K562 (cell line): ENCODE measurements at regions not wholly inside any gene's neighbourhood (a gene's known extent, or its start where the extent isn't known, plus 50 kb on each side); places are given as distances from the start of the nearest gene placed in this dataset.

Experiments
- ATAC-seq: fragments of 200-7000 bp; cut with Tn5 transposase; 3 replicates; pipeline ENCODE4 v1.9.1; 2020; ENCODE audit warnings: moderate library complexity
- BruUV-seq: library from RNA; stranded (reverse); fragments of 400-500 nt; replicated peaks from 2 replicates; lab custom pipeline; 2021; lab: Mats Ljungman, UMichigan
- CTCF ChIA-PET: fragments of 300-600 bp; formaldehyde crosslinking; extraction: SDS; loops from one replicate; lab custom pipeline; 2021; ENCODE audit warnings: low intra/inter-chr PET ratio; lab: Yijun Ruan, JAX
- POLR2A ChIA-PET: fragments of 300-600, 350-650 bp; sonication (Branson Sonifier 250); formaldehyde crosslinking; extraction: SDS; loops from one replicate; lab custom pipeline; 2021; ENCODE audit warnings: antibody characterized with exemption, inconsistent platforms; lab: Yijun Ruan, JAX
- DNase-seq, 4 experiments: peaks; one replicate each; pipeline versions ENCODE4 v3.0.0 to v3.0.0-alpha.2; 2011 to 2018; ENCODE audit warnings: low spot score in 3 of 4, mixed read lengths in 3 of 4; ENCODE audit errors: extremely low read depth in 1 of 4
- FAIRE-seq: peaks from 2 replicates; lab custom pipeline; 2011; peaks lifted over from hg19 to GRCh38; lab: Jason Lieb, UNC
- H2AFZ ChIP-seq: 2 replicates; pipeline ENCODE4 v1.6.0; 2011; ENCODE audit warnings: low read depth, low read length, control low read depth, inconsistent platforms
- H3K27ac ChIP-seq: fragments of 200-600 bp; 3 replicates; pipeline ENCODE4 v1.8.0; 2011; ENCODE audit warnings: low read depth, mild to moderate bottlenecking, control low read depth, inconsistent platforms, low read length, moderate library complexity, mixed read lengths; ENCODE audit errors: extremely low read depth
- H3K27me3 ChIP-seq, 2 experiments: fragments of 300-600 bp in 1 of 2; 2 replicates in 1 of 2; 3 replicates in 1 of 2; pipeline versions ENCODE4 v1.6.0 to v1.8.0; 2011; ENCODE audit warnings: inconsistent platforms in 2 of 2, low read length in 2 of 2, mild to moderate bottlenecking in 1 of 2, mixed read lengths in 1 of 2, moderate library complexity in 1 of 2; ENCODE audit not compliant: control insufficient read depth in 2 of 2, insufficient read depth in 2 of 2
- H3K36me3 ChIP-seq: fragments of 300-600 bp; 3 replicates; pipeline ENCODE4 v1.8.0; 2011; ENCODE audit warnings: mild to moderate bottlenecking, low read length, inconsistent platforms; ENCODE audit not compliant: control insufficient read depth, insufficient read depth
- H3K4me1 ChIP-seq, 2 experiments: fragments of 200-600 bp in 1 of 2; replicated peaks in 1 of 2; 2 replicates in 1 of 2; 3 replicates in 1 of 2; pipeline versions ENCODE4 v1.5.1 to v1.8.0; 2011; ENCODE audit warnings: inconsistent platforms in 2 of 2, low read length in 2 of 2, mild to moderate bottlenecking in 1 of 2, mixed read lengths in 1 of 2, moderate library complexity in 1 of 2; ENCODE audit not compliant: control insufficient read depth in 2 of 2, insufficient read depth in 2 of 2
- H3K4me2 ChIP-seq: 2 replicates; pipeline ENCODE4 v1.6.1; 2011; ENCODE audit warnings: low read length, control low read depth, inconsistent platforms, mixed read lengths; ENCODE audit not compliant: insufficient read depth
- H3K4me3 ChIP-seq: fragments of 200-600 bp; sonication (generic), shearing (Covaris generic); 2 replicates; pipeline ENCODE4 v1.5.1; 2016; ENCODE audit warnings: control low read depth, inconsistent platforms
- H3K79me2 ChIP-seq: fragments of 200-600 bp; 3 replicates; pipeline ENCODE4 v1.8.0; 2011; ENCODE audit warnings: low read length, inconsistent platforms; ENCODE audit not compliant: control insufficient read depth, insufficient read depth
- H3K9ac ChIP-seq, 2 experiments: 2 replicates each; pipeline versions ENCODE4 v1.6.0 to v1.6.1; 2011; ENCODE audit warnings: low read depth in 2 of 2, low read length in 2 of 2, control low read depth in 1 of 2, inconsistent platforms in 1 of 2, mild to moderate bottlenecking in 1 of 2, mixed read lengths in 1 of 2; ENCODE audit not compliant: insufficient read depth in 1 of 2
- H3K9me1 ChIP-seq: one replicate; pipeline ENCODE4 v1.6.0; 2011; ENCODE audit warnings: inconsistent platforms, mild to moderate bottlenecking, low read length, moderate library complexity; ENCODE audit not compliant: control insufficient read depth, insufficient read depth
- H3K9me3 ChIP-seq: replicated peaks from 2 replicates; pipeline ENCODE4 v1.5.1; 2011; ENCODE audit warnings: low read depth, low read length, inconsistent platforms; ENCODE audit not compliant: control insufficient read depth, insufficient read depth
- H4K20me1 ChIP-seq: replicated peaks from 2 replicates; pipeline ENCODE4 v1.6.1; 2011; ENCODE audit warnings: low read length, inconsistent platforms, mixed read lengths; ENCODE audit not compliant: control insufficient read depth, insufficient read depth
- BRF2 ChIP-seq: IDR thresholded peaks from 3 replicates; pipeline ENCODE4 v1.6.1; 2011; ENCODE audit warnings: borderline replicate concordance, mild to moderate bottlenecking; ENCODE audit not compliant: insufficient read length, insufficient read depth
- CHD4 ChIP-seq: fragments of 200-600 bp; sonication (generic); IDR thresholded peaks from 3 replicates; pipeline ENCODE4 v1.6.1; 2012; ENCODE audit warnings: low read depth, mild to moderate bottlenecking, mixed read lengths, low read length, inconsistent platforms; ENCODE audit not compliant: insufficient read depth, insufficient replicate concordance, poor library complexity, severe bottlenecking
- DACH1 ChIP-seq: fragments of 450-650 bp; IDR thresholded peaks from 2 replicates; pipeline ENCODE4 v1.6.1; 2018; ENCODE audit not compliant: partially characterized antibody
- HMG20B ChIP-seq: fragments of 250-450 bp; sonication (Bioruptor Pico); IDR thresholded peaks from 2 replicates; pipeline ENCODE4 v1.5.0; 2021; ENCODE audit warnings: mild to moderate bottlenecking
- NR2C2 ChIP-seq, 2 experiments: fragments of 200-800 bp in 1 of 2; sonication (Bioruptor generic) in 1 of 2; sonication (generic) in 1 of 2; formaldehyde crosslinking in 1 of 2; IDR thresholded peaks; 2 replicates each; pipeline versions ENCODE4 v1.6.1 to v1.8.0; 2016 to 2022; ENCODE audit warnings: mild to moderate bottlenecking in 1 of 2, missing compliant biosample characterization in 1 of 2, missing genetic modification characterization in 1 of 2, missing genetic modification reagents in 1 of 2
- ZNF175 ChIP-seq: fragments of 200-800 bp; sonication (Bioruptor generic); IDR thresholded peaks from 2 replicates; pipeline ENCODE4 v1.6.1; 2016; ENCODE audit warnings: low read depth, mild to moderate bottlenecking, missing genetic modification characterization, missing compliant biosample characterization
- ZNF408 ChIP-seq: fragments of 250-450 bp; sonication (Bioruptor Pico); IDR thresholded peaks from 2 replicates; pipeline ENCODE4 v1.4.0; 2020; ENCODE audit warnings: low read depth, mild to moderate bottlenecking, moderate library complexity
- WGBS: fragments of 100-300 bp; shearing (Covaris generic); methylation state at CpG from one replicate; pipeline ENCODE4 v1.1.6; 2016; ENCODE audit warnings: low coverage, mixed read lengths; ENCODE audit not compliant: insufficient coverage; ENCODE audit errors: missing lambda C conversion rate; 5-methylcytosine and 5-hydroxymethylcytosine counted together
- in situ Hi-C: fragments of 300-500 bp; cut with MboI; formaldehyde crosslinking; loops from 4 replicates; pipeline ENCODE4 v1.15.0; 2018; ENCODE audit warnings: inconsistent platforms, mixed read lengths
- intact Hi-C: fragments of 100-400 bp; cut with micrococcal nuclease; formaldehyde crosslinking; loops from 2 replicates; pipeline ENCODE4 v1.14.2; 2022

- H3K4me3 ChIP-seq = no peak overlapping the region
- in situ Hi-C loops = no loop called here
- BruUV-seq = no TSS peak
- POLR2A ChIA-PET = no interaction called here
- H3K36me3 ChIP-seq = no peaks in the 10 kb centered on the region
- no peaks in the 10 kb centered on the region for H4K20me1 ChIP-seq
- H3K79me2 ChIP-seq = no peaks in the 10 kb centered on the region
- H3K4me1 ChIP-seq = no peaks in the 10 kb centered on the region
- WGBS = 0% methylated on average over 4 of the region's 4 CpGs
- DNase-seq (no peak), FAIRE-seq (no peak), ATAC-seq (no peak)
- no peaks in the 10 kb centered on the region for H3K9me1 ChIP-seq
- no peaks in the 10 kb centered on the region for H3K27me3 ChIP-seq
- no peak overlapping the region for H2AFZ ChIP-seq
- no peak for TF ChIP-seq HMG20B (CRISPR knock-in tag)
- no peak for TF ChIP-seq BRF2
- no peak for TF ChIP-seq NR2C2 (CRISPR knock-in tag; IDR thresholded peaks at IDR 0.05)
- no peak for TF ChIP-seq NR2C2 (tag; IDR thresholded peaks at IDR 0.05)
- TF ChIP-seq ZNF175 (CRISPR knock-in tag) = no peak
- TF ChIP-seq DACH1 = no peak
- no peak for TF ChIP-seq CHD4
- no peak for TF ChIP-seq ZNF408
- H3K4me2 ChIP-seq = no peak overlapping the region
- no peaks in the 10 kb centered on the region; the same call in 1 of the 2 replicates for H3K9me3 ChIP-seq
- intact Hi-C loops = no loop called here
- no peak overlapping the region for H3K9ac ChIP-seq
- H3K27ac ChIP-seq = no peak overlapping the region
- CTCF ChIA-PET = no interaction called here
These were observed 211.0 kb downstream of the MOXD1 start for GRCh38 chr6:132190097-132190814.
